ENCODE measurements at regions not wholly inside any gene's neighbourhood (a gene's known extent, or its start where the extent isn't known, plus 50 kb on each side); places are given as distances from the start of the nearest gene placed in this dataset.

DNA sequence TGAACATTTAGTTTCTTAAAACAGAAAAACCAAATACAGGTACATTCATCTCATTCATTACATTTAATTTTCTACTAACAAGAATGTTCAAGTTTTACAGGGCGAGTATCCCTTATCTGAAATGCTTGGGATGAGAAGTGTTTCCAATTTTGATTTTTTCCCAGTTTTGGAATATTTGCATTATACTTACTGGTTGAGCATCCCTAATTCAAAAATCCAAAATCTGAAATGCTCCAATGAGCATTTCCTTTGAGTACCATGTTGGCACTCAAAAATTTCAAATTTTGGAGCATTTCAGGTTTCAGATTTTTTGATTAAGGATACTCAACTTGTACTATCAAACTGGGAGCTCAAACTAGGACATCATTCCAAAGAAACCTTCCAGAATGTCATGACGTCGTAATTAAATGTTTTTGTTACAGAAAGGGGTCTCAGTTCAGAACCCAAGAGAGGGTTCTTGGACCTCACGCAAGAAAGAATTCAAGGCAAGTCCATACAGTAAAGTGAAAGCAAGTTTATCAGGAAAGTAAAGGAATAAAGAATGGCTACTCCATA is 90.8 kb upstream of the PIK3CG start:
- Histone ChIP-seq H3K14ac (ENCODE audit: insufficient read depth, low read length) (no peak overlapping the region), H3K4me1 (ENCODE audit: insufficient read depth, low read length) (peaks cover 5% of the 10 kb centered on the region; the same call in 1 of the 2 replicates), H4K8ac (replicated peaks; ENCODE audit: insufficient read length, low read depth, low read length) (no peak overlapping the region), H2BK20ac (ENCODE audit: low read depth, low read length, poor library complexity, severe bottlenecking) (no peak overlapping the region), H3K4me2 (ENCODE audit: insufficient read depth, insufficient read length, low read length) (no peak overlapping the region), H3K23ac (ENCODE audit: insufficient read length, low read depth, low read length) (no peak overlapping the region), H3K79me2 (ENCODE audit: insufficient read depth, low read length) (no peaks in the 10 kb centered on the region), H3K56ac (ENCODE audit: insufficient read length, low read depth, low read length) (no peak overlapping the region), H3K23me2 (ENCODE audit: insufficient read length, low read depth, low read length, poor library complexity, severe bottlenecking) (no peaks in the 10 kb centered on the region), H3T11ph (ENCODE audit: low read length) (no peak overlapping the region), H2AFZ (ENCODE audit: low read length) (no peak overlapping the region), H2BK120ac (ENCODE audit: low read depth, low read length, poor library complexity, severe bottlenecking) (no peak overlapping the region), H3K27ac (ENCODE audit: insufficient read length, low read depth, low read length) (no peak overlapping the region), H4K91ac (ENCODE audit: insufficient read length, low read depth, low read length) (no peak overlapping the region), H3K27me3 (ENCODE audit: insufficient read depth, low read length) (no peaks in the 10 kb centered on the region), H4K5ac (ENCODE audit: insufficient read length, low read depth, low read length) (no peak overlapping the region), H3K9ac (ENCODE audit: extremely low read depth, insufficient read length, low read length) (no peak overlapping the region), H3K18ac (ENCODE audit: insufficient read length, low read depth, low read length) (no peak overlapping the region), H4K20me1 (ENCODE audit: control insufficient read depth, insufficient read depth, insufficient read length) (no peaks in the 10 kb centered on the region), H2BK5ac (ENCODE audit: insufficient read length, low read length) (no peak overlapping the region), H2BK15ac (ENCODE audit: low read depth, low read length) (no peak overlapping the region), H2AK5ac (ENCODE audit: insufficient read length, low read length) (no peak overlapping the region), H2BK12ac (ENCODE audit: insufficient read length, low read depth, low read length) (no peak overlapping the region), H3K79me1 (ENCODE audit: insufficient read depth, low read depth, low read length, poor library complexity, severe bottlenecking) (no peaks in the 10 kb centered on the region), H3K4ac (ENCODE audit: low read depth, low read length) (no peak overlapping the region), H3K9me3 (ENCODE audit: control insufficient read depth, low read depth, low read length) (no peaks in the 10 kb centered on the region)
- Mint-ChIP-seq H3K36me3 (ENCODE audit: insufficient read depth in 1 of 3, low read depth in 3 of 3) (no peaks in the 10 kb centered on the region), H3K9me3 (no peaks in the 10 kb centered on the region), H3K27me3 (ENCODE audit: low read depth) (no peaks in the 10 kb centered on the region), H3K4me3 (no peak overlapping the region), H3K27ac (no peak overlapping the region), H3K4me1 (peaks cover 13 to 15% of the 10 kb centered on the region in 2 experiments)
- WGBS (ENCODE audit: extremely low coverage, insufficient read length, low lambda C conversion rate), result no CpG with 5 or more reads among the region's 4 CpGs
- no peak for DNase-seq
- TF ChIP-seq, protein P1, sequence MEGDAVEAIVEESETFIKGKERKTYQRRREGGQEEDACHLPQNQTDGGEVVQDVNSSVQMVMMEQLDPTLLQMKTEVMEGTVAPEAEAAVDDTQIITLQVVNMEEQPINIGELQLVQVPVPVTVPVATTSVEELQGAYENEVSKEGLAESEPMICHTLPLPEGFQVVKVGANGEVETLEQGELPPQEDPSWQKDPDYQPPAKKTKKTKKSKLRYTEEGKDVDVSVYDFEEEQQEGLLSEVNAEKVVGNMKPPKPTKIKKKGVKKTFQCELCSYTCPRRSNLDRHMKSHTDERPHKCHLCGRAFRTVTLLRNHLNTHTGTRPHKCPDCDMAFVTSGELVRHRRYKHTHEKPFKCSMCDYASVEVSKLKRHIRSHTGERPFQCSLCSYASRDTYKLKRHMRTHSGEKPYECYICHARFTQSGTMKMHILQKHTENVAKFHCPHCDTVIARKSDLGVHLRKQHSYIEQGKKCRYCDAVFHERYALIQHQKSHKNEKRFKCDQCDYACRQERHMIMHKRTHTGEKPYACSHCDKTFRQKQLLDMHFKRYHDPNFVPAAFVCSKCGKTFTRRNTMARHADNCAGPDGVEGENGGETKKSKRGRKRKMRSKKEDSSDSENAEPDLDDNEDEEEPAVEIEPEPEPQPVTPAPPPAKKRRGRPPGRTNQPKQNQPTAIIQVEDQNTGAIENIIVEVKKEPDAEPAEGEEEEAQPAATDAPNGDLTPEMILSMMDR (conservative IDR thresholded peaks at IDR 0.05), result no peak
